ENCODE measurements at regions not wholly inside any gene's neighbourhood (a gene's known extent, or its start where the extent isn't known, plus 50 kb on each side); places are given as distances from the start of the nearest gene placed in this dataset.

- intact Hi-C loops (cut with DNase I): no loop called here
- no peak for DNase-seq (ENCODE audit: extremely low spot score)
- no peaks in the 10 kb centered on the region for H3K36me3 ChIP-seq
- no peak overlapping the region for H3K27ac ChIP-seq (replicated peaks in 1 of 4)
- H3K27me3 ChIP-seq: no peaks in the 10 kb centered on the region
- no peak for TF ChIP-seq CTCF (IDR thresholded peaks at IDR 0.05)
- TF ChIP-seq EP300 (IDR thresholded peaks at IDR 0.05): no peak
- no peak for TF ChIP-seq POLR2A (IDR thresholded peaks at IDR 0.05; ENCODE audit: low read depth)
- TF ChIP-seq POLR2AphosphoS5 (IDR thresholded peaks at IDR 0.05): no peak
- H3K9me3 ChIP-seq: no peaks in the 10 kb centered on the region
- H3K4me1 ChIP-seq: no peaks in the 10 kb centered on the region
- 75% methylated on average over 2 of the region's 2 CpGs for WGBS
- no peak overlapping the region for H3K4me3 ChIP-seq
These were observed 609.1 kb upstream of the GRAMD2B start for GRCh38 chr5:125814119-125814518.

GRCh38 chr5:125823572-125823971 lies 599.6 kb upstream of the GRAMD2B start:
- Histone ChIP-seq H3K27me3 (no peaks in the 10 kb centered on the region), H3K36me3 (no peaks in the 10 kb centered on the region), H3K27ac (replicated peaks in 1 of 4) (no peak overlapping the region), H3K4me3 (no peak overlapping the region), H3K4me1 (no peaks in the 10 kb centered on the region), H3K9me3 (no peaks in the 10 kb centered on the region)
- WGBS: 80% methylated on average over 4 of the region's 4 CpGs
- intact Hi-C loops (cut with DNase I): no loop called here
- DNase-seq (ENCODE audit: extremely low spot score): no peak
- TF ChIP-seq EP300 (IDR thresholded peaks at IDR 0.05): no peak
- no peak for TF ChIP-seq POLR2AphosphoS5 (IDR thresholded peaks at IDR 0.05)
- no peak for TF ChIP-seq POLR2A (IDR thresholded peaks at IDR 0.05; ENCODE audit: low read depth)
- TF ChIP-seq CTCF (IDR thresholded peaks at IDR 0.05): no peak

GRCh38 chr5:125826214-125826613 lies 597.0 kb upstream of the GRAMD2B start:
- TF ChIP-seq POLR2A (IDR thresholded peaks at IDR 0.05; ENCODE audit: low read depth) (no peak), POLR2AphosphoS5 (IDR thresholded peaks at IDR 0.05) (no peak), EP300 (IDR thresholded peaks at IDR 0.05) (no peak)
- intact Hi-C loops (cut with DNase I): no loop called here
- no peak overlapping the region for H3K27ac ChIP-seq (replicated peaks in 1 of 4)
- DNase-seq (ENCODE audit: extremely low spot score): no peak
- H3K27me3 ChIP-seq: no peaks in the 10 kb centered on the region
- H3K36me3 ChIP-seq: no peaks in the 10 kb centered on the region
- no peaks in the 10 kb centered on the region for H3K4me1 ChIP-seq
- H3K4me3 ChIP-seq: no peak overlapping the region
- H3K9me3 ChIP-seq: no peaks in the 10 kb centered on the region

GRCh38 chr5:125829349-125829748 lies 593.9 kb upstream of the GRAMD2B start:
- DNase-seq (ENCODE audit: extremely low spot score): no peak
- no peak for TF ChIP-seq EP300 (IDR thresholded peaks at IDR 0.05)
- no peak for TF ChIP-seq POLR2AphosphoS5 (IDR thresholded peaks at IDR 0.05)
- TF ChIP-seq CTCF (IDR thresholded peaks at IDR 0.05): no peak
- no peak for TF ChIP-seq POLR2A (IDR thresholded peaks at IDR 0.05; ENCODE audit: low read depth)
- Histone ChIP-seq H3K4me1 (peaks cover 0 to 9% (median 4%) of the 10 kb centered on the region in 4 donors), H3K27ac (replicated peaks in 1 of 4) (no peak overlapping the region), H3K4me3 (no peak overlapping the region), H3K9me3 (no peaks in the 10 kb centered on the region), H3K27me3 (no peaks in the 10 kb centered on the region), H3K36me3 (no peaks in the 10 kb centered on the region)
- intact Hi-C loops (cut with DNase I): no loop called here
- 91% methylated on average over 4 of the region's 4 CpGs for WGBS

GRCh38 chr5:125833398-125833797 lies 589.8 kb upstream of the GRAMD2B start:
- DNase-seq (ENCODE audit: extremely low spot score): no peak
- Histone ChIP-seq H3K4me3 (no peak overlapping the region), H3K4me1 (peaks cover 4 to 20% (median 14%) of the 10 kb centered on the region in 4 donors), H3K9me3 (no peaks in the 10 kb centered on the region), H3K36me3 (no peaks in the 10 kb centered on the region), H3K27me3 (no peaks in the 10 kb centered on the region), H3K27ac (replicated peaks in 1 of 4) (no peak overlapping the region)
- TF ChIP-seq EP300 (IDR thresholded peaks at IDR 0.05) (no peak), CTCF (IDR thresholded peaks at IDR 0.05) (no peak), POLR2AphosphoS5 (IDR thresholded peaks at IDR 0.05) (no peak), POLR2A (IDR thresholded peaks at IDR 0.05; ENCODE audit: low read depth) (no peak)
- WGBS: 52% methylated on average over 2 of the region's 2 CpGs
- intact Hi-C loops (cut with DNase I): no loop called here

Data from esophagus muscularis mucosa (tissue), 4 donors.